ENCODE measurements at regions not wholly inside any gene's neighbourhood (a gene's known extent, or its start where the extent isn't known, plus 50 kb on each side); places are given as distances from the start of the nearest gene placed in this dataset.

DNA sequence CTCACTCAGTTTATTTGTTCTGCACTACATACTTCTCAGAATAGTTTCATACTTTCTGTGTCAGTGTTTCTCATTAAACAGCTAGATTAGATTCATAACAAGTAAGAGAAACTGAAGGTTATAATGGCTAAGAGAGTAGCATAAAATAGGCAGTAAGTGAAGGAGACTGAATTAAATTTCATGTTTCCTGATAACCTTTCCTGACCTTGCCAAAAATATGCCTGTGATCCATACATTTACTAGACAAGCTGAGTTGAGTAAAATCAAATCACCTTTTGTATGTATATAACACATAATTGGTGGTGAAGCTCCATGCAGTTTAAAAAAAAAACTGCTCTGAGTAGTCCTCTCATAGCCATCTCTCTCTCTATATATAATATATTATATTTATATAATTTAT is 545.3 kb upstream of the PCDH20 start:
- no peak overlapping the region for H2BK5ac ChIP-seq (ENCODE audit: low read depth, low read length, poor library complexity, severe bottlenecking)
- no peak overlapping the region for H3K9ac ChIP-seq (ENCODE audit: low read depth, low read length)
- no peak overlapping the region for H4K91ac ChIP-seq (ENCODE audit: insufficient read depth, low read depth, low read length)
- no peaks in the 10 kb centered on the region for H4K20me1 ChIP-seq (ENCODE audit: insufficient read depth, low read length)
- no peak overlapping the region for H2AFZ ChIP-seq (replicated peaks; ENCODE audit: low read length, poor library complexity)
- H3K23ac ChIP-seq (ENCODE audit: low read depth, low read length) = no peak overlapping the region
- no peak for ATAC-seq (ENCODE audit: low read depth)
- no peak overlapping the region for H3K18ac ChIP-seq (ENCODE audit: low read depth, low read length)
- no peak overlapping the region for H2BK15ac ChIP-seq (ENCODE audit: low read depth, low read length)
- no peak overlapping the region for H2AK9ac ChIP-seq (replicated peaks; ENCODE audit: low read depth, low read length, poor library complexity)
- no peaks in the 10 kb centered on the region for H3K27me3 ChIP-seq (ENCODE audit: control insufficient read depth, insufficient read depth, low read length)
- no peak overlapping the region for H2BK120ac ChIP-seq (ENCODE audit: low read depth, low read length)
- no peak overlapping the region for H3K4ac ChIP-seq (ENCODE audit: low read depth, low read length)
- H3K79me1 ChIP-seq (ENCODE audit: low read depth in 1 of 2, low read length in 2 of 2) = no peaks in the 10 kb centered on the region
- ChIA-PET CTCF (no interaction called here), POLR2A (ENCODE audit: unreplicated experiment) (no interaction called here)
- H3K56ac ChIP-seq (ENCODE audit: extremely low read depth, insufficient read depth, low read length) = no peak overlapping the region
- no peak for DNase-seq
- H4K8ac ChIP-seq (ENCODE audit: low read depth in 2 of 2, low read length in 2 of 2) = no peak overlapping the region
- no peak overlapping the region for H3K4me3 ChIP-seq (ENCODE audit: insufficient read depth, low read depth, low read length)
- intact Hi-C loops (cut with micrococcal nuclease) (no loop called here), in situ Hi-C loops (cut with MboI; ENCODE audit: low sequenced_read_pairs) (no loop called here), dilution Hi-C loops (cut with HindIII; ENCODE audit: low sequenced_read_pairs, unreplicated experiment) (no loop called here)
- H2AK5ac ChIP-seq (ENCODE audit: low read depth, low read length) = no peak overlapping the region
- no TSS peak for BruUV-seq (replicated peaks)
- no peaks in the 10 kb centered on the region for H3K4me1 ChIP-seq (ENCODE audit: control insufficient read depth, insufficient read depth, low read length)
- no peak overlapping the region for H4K5ac ChIP-seq (ENCODE audit: low read depth, low read length)
- no peak overlapping the region for H2BK20ac ChIP-seq (ENCODE audit: low read depth, low read length)
- no peak overlapping the region for H3K14ac ChIP-seq (replicated peaks; ENCODE audit: low read depth, low read length)
- no peaks in the 10 kb centered on the region for H3K36me3 ChIP-seq (ENCODE audit: control insufficient read depth, insufficient read depth, low read length)
- H3K4me2 ChIP-seq (ENCODE audit: low read depth, low read length) = no peak overlapping the region
- no peak for TF ChIP-seq POLR2A (IDR thresholded peaks at IDR 0.05; ENCODE audit: low read depth, low read length)
- TF ChIP-seq FOS (IDR thresholded peaks at IDR 0.05; ENCODE audit: low read depth, low read length) = no peak
- no peak for TF ChIP-seq MXI1 (IDR thresholded peaks at IDR 0.05; ENCODE audit: borderline replicate concordance, low read depth, low read length)
- no peak for TF ChIP-seq RAD21 (IDR thresholded peaks at IDR 0.05; ENCODE audit: low read length)
- TF ChIP-seq RCOR1 (IDR thresholded peaks at IDR 0.05; ENCODE audit: insufficient replicate concordance, low read length) = no peak
- no peak for TF ChIP-seq BHLHE40 (IDR thresholded peaks at IDR 0.05; ENCODE audit: low read depth, low read length)
- no peak for TF ChIP-seq CEBPB (IDR thresholded peaks at IDR 0.05; ENCODE audit: low read depth, low read length)
- TF ChIP-seq MAFK (IDR thresholded peaks at IDR 0.05; ENCODE audit: low read depth, low read length) = no peak
- TF ChIP-seq, protein P1, sequence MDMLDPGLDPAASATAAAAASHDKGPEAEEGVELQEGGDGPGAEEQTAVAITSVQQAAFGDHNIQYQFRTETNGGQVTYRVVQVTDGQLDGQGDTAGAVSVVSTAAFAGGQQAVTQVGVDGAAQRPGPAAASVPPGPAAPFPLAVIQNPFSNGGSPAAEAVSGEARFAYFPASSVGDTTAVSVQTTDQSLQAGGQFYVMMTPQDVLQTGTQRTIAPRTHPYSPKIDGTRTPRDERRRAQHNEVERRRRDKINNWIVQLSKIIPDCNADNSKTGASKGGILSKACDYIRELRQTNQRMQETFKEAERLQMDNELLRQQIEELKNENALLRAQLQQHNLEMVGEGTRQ (IDR thresholded peaks at IDR 0.05; ENCODE audit: low read depth, low read length) = no peak
- H3K27ac ChIP-seq (ENCODE audit: insufficient read depth, low read length) = no peak overlapping the region
- H3K9me1 ChIP-seq (ENCODE audit: insufficient read depth, low read length) = no peaks in the 10 kb centered on the region
- no peaks in the 10 kb centered on the region for H3K9me3 ChIP-seq (ENCODE audit: control insufficient read depth, insufficient read depth, low read length)
